COLO829 (cell line): ENCODE measurements at regions not wholly inside any gene's neighbourhood (a gene's known extent, or its start where the extent isn't known, plus 50 kb on each side); places are given as distances from the start of the nearest gene placed in this dataset.
"Not testable (repeated sequence)": the region's sequence is repeated elsewhere in the genome, so short reads cannot be mapped to it uniquely, and the experiment has no call there.

Source experiments
- DNase-seq: peaks from one replicate; pipeline ENCODE4 v3.0.0; 2012; ENCODE audit warnings: low spot score

DNA sequence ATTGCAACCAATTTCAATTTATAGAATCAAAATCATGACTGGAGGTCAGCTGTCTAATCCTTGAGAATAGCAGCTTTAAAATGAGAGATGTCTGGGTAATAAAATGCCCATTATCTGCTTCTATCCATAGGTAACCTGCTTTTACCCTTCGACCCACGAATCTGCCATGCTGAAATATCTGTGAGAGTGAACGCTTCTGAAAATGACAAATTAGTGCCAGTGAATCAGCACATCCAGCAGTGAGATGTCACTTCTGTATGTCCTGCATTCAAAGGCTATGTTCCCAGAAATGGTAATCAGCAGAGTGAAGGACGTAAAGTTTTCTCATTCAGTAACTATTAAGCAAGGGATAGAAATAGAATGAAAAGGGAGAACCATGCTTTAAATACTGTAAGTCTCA is 532.4 kb upstream of the ITGA1 start:
- no peak for DNase-seq

DNA sequence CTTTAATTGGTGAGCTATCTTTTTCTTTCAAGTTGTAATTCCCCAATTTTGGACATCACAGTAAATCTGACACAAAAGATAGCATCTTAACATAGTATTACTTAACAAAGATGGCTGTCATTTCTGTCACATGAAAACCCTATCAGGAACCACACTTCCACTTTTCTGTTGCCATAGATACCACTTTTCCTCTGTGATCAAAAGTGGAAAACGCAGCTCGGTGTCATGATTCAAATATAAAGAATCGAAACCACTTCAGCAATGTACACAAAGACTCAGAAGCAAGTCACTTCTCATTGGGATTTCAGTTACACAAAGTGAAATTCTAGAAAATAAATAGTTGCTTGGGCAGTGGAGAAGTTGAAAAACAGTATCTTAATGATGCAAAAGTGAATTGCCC is 524.9 kb upstream of the ITGA1 start:
- no peak for DNase-seq

DNA sequence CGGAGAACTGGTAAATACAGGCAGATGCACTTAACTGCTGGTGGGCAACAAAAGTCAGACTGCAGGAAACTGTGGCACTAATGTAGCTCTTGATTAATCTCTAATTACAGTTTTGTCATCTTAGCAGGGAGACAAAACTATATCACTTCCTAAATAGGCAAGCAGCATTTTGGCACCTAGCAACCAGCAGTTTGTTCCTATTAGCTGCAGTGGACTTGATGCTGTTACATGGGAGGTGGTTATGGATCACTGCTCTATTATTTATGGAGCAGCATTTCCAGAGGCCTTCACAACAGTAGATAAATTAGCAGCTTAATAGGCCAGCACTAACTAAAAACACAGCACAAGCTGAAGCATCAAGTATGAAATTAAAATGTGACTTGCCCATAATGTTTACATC is 518.3 kb upstream of the ITGA1 start:
- DNase-seq: no peak

DNA sequence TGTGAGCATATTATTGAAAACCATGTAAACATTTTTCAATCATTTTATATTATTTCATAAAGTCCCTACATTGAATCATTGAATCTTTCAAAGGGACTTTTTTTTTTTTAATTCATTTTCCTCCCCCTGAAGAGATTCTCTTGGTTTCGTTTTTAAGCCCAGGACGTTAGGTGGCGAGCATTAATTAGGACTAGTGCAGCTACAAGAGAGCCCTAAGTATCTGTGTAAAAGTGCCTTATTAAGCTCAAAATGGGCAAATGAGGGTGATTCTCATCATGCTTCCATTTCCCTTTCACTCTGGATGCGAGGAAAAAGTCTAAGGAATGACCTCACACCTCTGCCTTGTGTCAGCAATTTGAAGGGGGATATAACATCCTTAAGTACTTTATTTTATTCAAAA is 517.9 kb upstream of the ITGA1 start:
- no peak for DNase-seq

DNA sequence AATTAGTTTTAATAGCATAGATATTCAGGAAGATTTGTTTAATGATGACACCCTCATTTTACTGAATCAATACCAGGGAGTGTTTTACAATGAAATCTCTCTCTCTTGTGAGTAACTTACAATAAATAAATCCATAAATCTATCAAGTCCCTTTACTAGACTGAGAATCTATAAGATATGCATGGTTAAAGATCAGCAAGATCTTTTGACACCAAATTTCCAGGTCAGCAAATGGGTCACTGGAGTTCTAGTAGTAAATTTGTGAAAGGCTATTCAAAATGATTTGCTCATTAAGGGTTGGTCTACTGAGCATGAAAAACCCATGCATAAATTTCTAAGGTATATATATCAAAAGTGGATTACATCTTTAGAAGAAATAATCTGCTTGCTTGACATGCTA is 512.1 kb upstream of the ITGA1 start:
- DNase-seq: no peak

DNA sequence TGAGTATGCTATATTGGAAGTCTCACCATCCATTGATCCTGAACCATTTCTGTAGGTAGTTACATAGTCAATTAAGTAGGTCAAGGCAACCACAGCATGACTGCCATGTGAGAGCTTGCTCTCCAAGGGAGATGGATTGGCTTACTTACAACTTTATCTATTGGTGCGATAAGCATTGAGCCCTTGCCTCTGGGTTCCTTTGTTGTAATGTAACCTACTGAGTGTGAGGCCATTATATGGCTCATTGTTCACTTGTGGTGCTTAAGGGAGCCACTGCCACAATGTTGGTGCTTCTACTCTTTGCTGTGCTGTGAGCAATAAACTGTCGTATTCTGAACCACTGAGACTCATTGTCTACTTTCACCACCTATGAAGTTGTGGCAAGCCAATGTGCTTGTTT is 510.6 kb upstream of the ITGA1 start:
- DNase-seq: no peak

DNA sequence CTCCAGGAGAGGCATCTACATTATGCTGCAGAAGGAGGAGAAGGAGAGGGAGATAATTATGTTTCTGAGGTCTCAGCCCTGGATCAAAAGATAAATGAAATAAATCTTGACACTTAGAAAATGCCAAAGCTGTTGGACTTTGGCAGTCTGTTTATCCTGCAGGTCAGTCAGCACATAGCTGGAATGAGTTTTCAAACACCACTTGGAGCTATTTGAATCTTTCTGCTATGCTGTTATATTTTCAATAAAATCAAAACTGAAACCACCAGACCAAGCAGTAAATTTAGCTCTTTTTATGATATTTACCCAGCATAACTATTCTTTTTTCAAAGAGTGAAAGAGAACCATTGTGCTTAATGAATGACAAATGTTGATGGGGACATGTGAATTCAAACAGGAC is 505.1 kb upstream of the ITGA1 start:
- no peak for DNase-seq

DNA sequence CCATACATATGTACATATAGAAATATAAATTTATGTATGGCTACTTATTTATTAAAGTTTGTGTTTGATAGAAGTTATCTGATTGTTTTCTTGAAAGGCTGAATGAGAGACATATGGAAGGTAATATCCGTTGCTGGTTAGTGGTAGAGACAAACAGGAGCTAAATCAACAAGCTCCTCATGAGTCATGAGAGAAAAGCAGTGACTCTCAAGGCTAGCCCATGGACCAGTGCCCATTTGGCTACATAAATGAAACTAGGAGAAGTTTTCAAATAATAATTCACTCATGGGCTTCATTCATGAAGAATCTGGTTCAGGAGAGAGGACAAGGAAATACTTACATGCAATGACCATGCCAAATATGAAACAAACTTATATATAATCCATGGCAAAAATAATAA is 504.5 kb upstream of the ITGA1 start:
- no peak for DNase-seq

DNA sequence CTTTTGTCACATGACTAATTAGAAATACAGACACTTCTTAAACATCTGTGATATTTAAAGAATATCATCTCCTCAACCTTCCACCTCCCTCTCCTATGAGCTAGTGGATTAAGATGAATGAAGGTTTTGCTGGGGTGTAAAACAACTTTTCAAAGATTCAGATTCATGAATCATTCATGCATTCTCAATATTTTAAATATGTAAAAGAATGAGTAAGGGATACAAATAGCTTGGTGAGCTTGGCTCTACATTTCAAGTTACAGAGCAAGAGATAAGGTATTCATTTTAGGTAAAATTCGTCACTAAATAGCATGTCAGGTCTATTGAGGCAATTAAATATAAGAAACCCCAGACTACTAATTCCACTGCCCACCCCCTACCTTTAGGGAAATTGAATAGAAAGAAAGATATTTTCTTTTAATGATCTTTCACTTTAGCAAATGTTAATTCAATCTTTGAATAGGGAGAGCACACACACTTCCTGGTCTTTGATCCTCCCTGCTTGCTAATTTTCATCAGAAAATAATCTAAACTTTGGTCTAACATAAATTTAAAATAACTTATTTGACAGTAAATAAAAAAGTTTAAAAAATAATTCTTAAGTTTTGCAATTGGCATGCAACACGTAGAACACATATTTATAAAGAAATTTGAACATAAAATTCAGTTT is 486.9 kb upstream of the ITGA1 start:
- no peak for DNase-seq

DNA sequence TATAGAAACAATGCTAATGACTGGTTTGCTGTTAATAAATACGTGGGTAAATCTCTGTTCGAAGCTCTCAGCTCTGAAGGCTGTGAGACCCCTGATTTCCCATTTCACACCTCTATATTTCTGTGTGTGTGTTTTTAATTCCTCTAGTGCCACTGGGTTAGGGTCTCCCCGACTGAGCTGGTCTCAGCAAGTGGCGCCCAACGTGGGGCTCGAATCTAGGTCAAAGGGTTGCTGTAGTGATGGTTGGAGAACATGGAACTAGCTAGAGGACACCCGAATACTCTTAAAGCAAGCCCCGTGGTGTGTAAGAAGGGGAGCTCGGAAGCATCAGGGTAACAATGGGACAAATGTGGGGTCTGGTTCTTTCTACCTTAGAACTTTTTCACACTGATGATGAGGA is 482.9 kb upstream of the ITGA1 start:
- not testable (repeated sequence) for DNase-seq

DNA sequence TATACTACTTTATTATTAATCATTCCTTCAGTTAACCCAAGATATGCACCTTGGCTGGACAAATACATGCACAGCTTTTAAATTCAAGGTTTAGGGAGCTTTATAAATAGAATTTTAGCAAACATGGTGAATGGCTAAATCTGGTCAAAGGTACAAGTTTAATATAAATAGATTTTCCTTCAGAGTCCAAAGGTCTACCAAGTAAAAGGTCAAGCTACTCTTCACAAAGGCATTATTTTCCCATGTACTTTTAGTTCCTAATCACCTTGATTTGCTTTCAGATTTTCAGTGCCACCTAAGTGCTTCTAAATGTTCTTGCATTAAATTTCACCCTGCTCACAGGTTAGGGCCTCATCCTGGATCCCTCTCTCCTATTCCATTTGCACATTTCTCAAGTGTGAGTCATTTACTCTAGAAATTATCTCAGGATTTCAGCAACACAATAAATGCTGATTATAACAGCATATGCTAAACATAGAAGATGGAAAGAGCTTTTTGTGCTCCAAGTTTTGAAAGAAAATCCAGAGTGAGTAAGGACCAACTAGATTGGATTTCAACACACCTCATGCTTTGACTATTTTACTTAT is 459.4 kb upstream of the ITGA1 start:
- DNase-seq: no peak

DNA sequence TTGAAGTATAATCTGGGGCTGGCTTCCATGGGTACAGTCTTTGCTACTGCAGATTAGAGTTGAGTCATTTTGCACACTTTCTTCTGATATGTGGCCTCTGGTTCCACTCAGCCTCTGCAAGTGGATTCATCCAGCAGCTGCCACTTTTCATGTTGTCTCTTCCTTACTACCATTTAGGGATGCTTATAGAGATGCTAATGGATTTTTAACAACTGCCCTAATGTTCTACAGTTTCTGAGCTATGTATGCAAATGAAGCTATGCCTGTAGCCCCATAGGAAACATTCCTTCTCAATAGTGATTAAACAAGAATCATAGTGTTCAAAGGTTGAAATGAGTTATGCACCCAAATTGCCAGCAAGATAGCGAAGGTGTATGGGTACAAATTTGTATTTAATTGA is 456.0 kb upstream of the ITGA1 start:
- DNase-seq: no peak

DNA sequence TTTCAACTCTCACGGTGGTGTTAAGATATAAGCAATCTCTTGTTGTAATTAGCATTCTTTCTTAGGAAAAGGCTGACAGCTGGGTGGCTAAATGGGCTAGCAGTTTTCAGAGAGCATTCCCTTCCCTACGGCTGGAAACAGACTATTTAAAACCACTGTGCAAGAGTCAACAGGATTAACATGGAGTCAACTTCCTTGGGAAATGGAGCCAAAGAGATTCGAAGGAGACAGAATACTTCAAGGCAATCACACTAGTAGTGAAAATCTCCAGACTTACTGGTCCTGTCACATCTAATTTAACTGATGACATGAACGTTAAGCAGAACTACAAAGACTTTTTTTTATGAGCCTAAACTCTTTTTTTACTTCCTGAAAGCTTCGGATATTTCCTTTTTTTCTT is 453.3 kb upstream of the ITGA1 start:
- DNase-seq: no peak

DNA sequence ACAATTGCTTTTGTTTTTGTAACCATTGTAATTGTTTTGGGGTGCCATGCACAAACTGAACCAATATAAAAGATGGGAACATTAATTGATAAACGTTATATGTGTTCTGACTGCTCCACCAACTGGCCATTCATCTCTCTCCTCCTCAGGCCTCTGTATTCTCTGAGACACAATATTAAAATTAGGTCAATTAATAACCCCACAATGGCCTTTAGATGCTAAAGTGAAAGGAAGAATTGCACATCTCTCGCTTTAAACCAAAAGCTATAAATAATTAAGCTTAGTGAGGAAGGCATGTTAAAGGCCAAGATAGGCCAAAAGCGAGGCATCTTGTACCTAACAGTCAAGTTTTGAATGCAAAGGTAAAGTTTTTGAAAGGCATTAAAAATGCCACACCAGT is 448.4 kb upstream of the ITGA1 start:
- no peak for DNase-seq

DNA sequence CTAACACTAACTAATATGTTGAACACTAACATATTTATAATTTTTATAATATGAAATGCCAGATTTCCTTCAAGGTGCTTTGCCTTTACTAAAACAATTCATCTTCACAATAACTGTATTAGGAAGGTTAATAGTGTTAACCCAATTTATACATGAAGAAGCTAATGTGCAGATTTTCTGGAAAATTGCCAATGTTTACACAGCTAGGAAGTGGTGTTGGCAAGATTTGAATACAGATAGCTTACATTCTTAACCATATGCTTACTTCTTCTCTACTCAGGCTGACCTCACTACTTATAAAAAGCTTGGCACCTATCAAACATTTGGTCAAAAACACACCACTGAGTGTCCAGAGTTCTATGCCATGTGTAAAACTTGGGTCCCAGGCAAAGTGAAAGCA is 445.4 kb upstream of the ITGA1 start:
- no peak for DNase-seq

DNA sequence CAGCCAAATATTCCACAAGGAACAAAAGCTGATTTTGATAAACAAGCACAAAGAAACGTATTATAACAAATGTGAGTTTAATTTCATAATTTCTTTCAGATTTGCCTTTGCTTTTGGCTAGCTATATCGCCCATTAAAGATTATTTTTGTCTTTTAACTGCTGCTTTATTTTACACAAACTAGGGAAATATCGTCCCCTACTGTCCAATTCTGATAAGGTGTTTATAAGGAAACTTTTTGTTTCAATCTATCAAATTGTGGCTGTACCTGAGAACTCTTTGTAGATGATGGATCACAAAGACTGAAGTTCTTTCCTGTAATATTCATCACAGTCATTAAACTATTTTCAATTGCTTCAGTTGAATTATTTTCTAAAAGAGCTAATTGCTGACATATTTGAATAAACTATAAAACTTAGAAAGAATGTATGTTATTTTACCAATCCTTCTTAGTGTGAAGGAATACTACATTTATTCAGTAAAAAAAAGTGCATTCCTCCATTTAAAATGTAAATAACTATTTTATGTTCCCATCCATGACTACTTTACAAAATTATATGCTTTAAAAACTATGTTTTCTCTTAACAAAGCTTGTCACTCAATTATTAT is 431.3 kb upstream of the ITGA1 start:
- no peak for DNase-seq

DNA sequence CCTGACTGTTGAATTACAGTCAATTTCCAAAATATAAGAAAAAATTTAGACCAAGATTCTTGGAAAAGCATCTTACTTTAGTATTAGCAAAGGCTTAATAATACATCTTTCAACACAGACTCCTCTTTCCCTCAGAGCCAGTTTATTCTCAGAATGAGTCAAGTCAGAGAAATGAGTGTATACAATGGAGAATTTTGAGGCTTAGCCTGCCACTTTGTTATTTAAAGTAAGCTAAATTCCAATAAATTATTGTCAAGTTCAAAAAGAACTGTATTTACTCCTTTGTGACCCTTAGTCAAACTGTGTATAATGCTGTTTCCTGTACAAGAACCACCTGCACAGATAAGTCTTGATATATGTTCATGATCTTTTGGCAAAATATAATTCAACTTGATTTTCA is 428.5 kb upstream of the ITGA1 start:
- DNase-seq: no peak

DNA sequence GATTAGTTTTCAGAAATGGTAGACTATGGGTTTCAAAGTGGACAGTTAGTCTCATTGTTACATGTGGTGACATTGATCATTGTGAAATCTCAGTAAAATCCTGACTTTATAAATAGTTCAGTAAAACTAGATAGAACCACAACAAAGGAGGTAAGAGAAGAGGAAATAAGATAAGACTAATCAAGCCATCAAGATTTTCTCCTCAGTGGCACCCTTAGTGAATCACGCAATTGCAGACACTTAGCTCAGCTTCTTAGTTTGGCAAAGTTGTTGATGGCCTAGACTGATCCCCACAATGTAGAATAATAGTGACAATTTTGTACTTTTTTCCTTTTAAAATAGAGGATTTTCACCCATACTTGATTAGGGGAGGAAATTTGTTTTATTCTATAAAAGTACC is 426.7 kb upstream of the ITGA1 start:
- no peak for DNase-seq

DNA sequence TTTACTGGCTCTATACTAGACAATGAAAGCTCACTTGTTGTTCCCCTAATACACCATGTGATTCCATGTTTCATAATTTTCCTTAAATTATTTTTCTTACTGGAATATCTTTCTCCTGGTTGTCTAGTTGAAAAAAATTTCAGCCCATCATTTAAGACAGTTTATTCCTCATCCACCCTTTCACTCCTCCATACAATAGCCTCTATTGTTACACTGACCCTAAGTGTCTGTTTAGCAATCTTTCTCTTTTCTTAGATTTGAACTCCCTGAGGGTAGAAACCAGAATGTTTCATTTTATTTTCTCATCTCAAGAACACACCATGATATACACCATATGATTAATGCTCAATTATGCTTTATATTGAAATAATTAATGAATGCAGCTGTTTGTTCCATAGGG is 413.4 kb upstream of the ITGA1 start:
- DNase-seq: peak; percentile 14

DNA sequence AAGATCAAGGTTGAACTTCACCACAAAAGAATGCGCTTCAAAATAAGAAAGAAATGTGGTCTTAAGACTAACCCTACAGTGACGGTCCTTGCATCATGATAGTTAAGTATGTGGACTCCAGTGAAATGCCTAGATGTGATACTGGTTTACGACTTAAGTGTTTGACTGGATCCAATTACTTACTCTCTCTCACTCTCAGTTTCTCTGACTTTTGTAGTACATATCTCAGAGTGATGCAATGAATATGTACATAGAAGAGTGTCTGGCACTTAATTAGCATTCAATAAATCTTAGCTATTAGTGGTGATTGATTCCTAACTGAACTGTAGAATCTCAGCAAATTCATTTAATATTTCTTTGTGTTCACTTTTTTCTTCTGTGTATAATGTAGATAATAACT is 411.7 kb upstream of the ITGA1 start:
- DNase-seq: no peak

DNA sequence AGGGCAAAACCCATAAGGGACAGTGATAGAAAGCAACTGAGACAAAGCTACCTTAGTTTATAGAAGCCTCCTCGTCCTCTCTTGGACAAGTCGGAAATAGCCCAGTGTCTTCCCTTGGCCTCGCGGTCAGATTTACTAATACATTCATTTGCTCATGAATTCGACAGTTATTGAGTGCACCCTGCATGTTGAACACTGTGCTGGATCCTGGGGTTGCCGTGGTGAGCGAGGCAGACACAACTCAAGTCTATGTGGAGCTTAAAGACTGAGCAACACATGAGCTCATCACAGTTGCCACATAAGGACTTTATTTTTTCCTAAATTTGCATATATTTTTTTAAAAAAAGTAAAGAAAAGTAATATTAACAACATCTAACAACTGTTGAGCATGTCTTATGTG is 411.1 kb upstream of the ITGA1 start:
- DNase-seq: no peak

DNA sequence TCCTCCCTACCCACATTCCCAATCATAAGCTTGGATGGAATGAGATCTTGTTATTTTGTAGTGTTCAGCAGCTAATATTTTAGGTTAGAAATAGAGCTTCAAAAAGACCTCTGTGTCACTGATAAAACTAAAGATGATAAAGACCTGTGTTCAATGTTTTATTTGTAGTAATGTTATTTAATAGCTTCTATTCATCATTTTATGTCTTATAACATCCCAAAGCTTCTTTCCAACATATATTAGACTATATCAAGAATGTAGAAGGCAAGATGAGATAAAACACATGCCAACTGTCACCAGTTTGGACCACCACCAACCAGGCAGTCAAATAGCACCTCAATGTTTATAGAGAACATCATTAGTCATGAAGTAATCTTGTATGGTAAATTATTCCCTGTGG is 409.5 kb upstream of the ITGA1 start:
- no peak for DNase-seq

DNA sequence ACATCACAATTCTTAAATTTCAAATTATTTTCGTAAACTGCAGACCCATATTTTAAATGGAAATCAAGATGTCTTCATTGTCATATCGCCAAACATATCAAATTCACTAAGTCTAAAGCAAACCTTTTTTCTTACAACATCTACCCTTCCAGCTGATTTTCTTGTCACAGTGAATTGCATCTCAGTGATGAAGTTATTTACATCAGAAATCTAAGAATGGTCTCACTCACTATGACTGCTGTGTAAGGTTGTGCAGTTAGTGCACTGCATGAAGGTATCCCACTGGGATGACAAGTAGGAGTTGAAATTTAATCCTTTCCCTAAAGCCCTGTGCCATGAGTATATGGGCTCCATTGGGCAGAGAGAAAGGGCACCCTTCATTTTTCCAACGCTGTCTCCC is 399.4 kb upstream of the ITGA1 start:
- DNase-seq: no peak

DNA sequence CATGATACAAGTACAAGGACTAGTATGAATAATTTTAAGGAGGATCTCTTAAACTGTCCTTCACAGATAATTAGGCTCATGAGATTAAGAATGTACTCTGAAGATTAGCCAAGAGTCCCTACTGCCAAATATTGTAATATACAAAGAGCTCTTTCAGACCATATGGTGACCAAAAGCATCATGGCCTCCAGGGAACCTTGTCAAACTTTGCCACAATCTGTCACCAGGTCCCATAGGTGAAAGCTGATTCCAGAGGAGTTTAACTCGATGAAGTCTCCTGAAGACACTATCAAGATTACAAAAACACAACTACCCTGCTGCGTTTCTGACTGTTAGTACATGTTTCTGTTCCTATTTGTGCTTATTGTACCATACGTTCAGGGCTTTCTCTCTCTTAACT is 395.4 kb upstream of the ITGA1 start:
- DNase-seq: no peak
